ENCODE measurements at regions not wholly inside any gene's neighbourhood (a gene's known extent, or its start where the extent isn't known, plus 50 kb on each side); places are given as distances from the start of the nearest gene placed in this dataset.

GRCh38 chr5:99771296-99771695, 763.9 kb upstream of the FAM174A start:
- Histone ChIP-seq H4K20me1 (replicated peaks in 1 of 2; ENCODE audit: control insufficient read depth in 1 of 2, insufficient read depth in 2 of 2, low read length in 2 of 2) (no peaks in the 10 kb centered on the region), H3K14ac (ENCODE audit: insufficient read length) (no peak overlapping the region), H3K79me1 (ENCODE audit: low read depth, low read length) (no peaks in the 10 kb centered on the region), H3K4ac (replicated peaks; ENCODE audit: insufficient read length, low read depth, low read length) (no peak overlapping the region), H3K36me3 (ENCODE audit: control insufficient read depth in 2 of 4, insufficient read depth in 4 of 4, low read length in 3 of 4) (no peaks in the 10 kb centered on the region), H3K56ac (replicated peaks; ENCODE audit: insufficient read length, low read depth, low read length) (no peak overlapping the region), H2BK20ac (ENCODE audit: low read length) (no peak overlapping the region), H3K18ac (ENCODE audit: extremely low read depth, low read length) (no peak overlapping the region), H2BK120ac (replicated peaks; ENCODE audit: low read depth, low read length) (no peak overlapping the region), H2AFZ (ENCODE audit: low read length) (no peak overlapping the region), H3K9me3 (ENCODE audit: insufficient read depth in 2 of 2, low read depth in 1 of 2, low read length in 1 of 2) (no peaks in the 10 kb centered on the region), H4K5ac (ENCODE audit: insufficient read length, low read depth, low read length) (no peak overlapping the region), H3K23me2 (ENCODE audit: low read depth, low read length) (no peaks in the 10 kb centered on the region), H3K9ac (replicated peaks in 1 of 4; ENCODE audit: extremely low read depth in 1 of 4, low read depth in 3 of 4, low read length in 3 of 4) (no peak overlapping the region), H3K27me3 (replicated peaks in 1 of 4; ENCODE audit: control insufficient read depth in 3 of 4, extremely low read depth in 1 of 4, insufficient read depth in 3 of 4, low read length in 3 of 4) (peaks cover 0 to 1% (median 0%) of the 10 kb centered on the region in 4 experiments; a peak in 1 of 7 replicates), H3K4me2 (ENCODE audit: insufficient read depth in 1 of 2, low read depth in 2 of 2, low read length in 2 of 2) (no peak overlapping the region), H4K8ac (ENCODE audit: extremely low read depth, insufficient read depth, low read length) (no peak overlapping the region), H3K27ac (ENCODE audit: low read depth, low read length) (no peak overlapping the region), H3K79me2 (ENCODE audit: control insufficient read depth in 1 of 2, insufficient read depth in 2 of 2, low read length in 2 of 2) (no peaks in the 10 kb centered on the region), H3K23ac (ENCODE audit: insufficient read length) (no peak overlapping the region), H2AK5ac (ENCODE audit: low read depth, low read length) (no peak overlapping the region), H2BK12ac (ENCODE audit: low read depth, low read length) (no peak overlapping the region), H2BK5ac (ENCODE audit: low read depth, low read length) (no peak overlapping the region), H4K91ac (replicated peaks; ENCODE audit: insufficient read length, low read length) (no peak overlapping the region), H2BK15ac (ENCODE audit: low read length) (no peak overlapping the region), H3K4me1 (replicated peaks in 1 of 4; ENCODE audit: control insufficient read depth in 3 of 4, insufficient read depth in 4 of 4, low read length in 3 of 4) (no peaks in the 10 kb centered on the region), H3K4me3 (ENCODE audit: extremely low read depth in 1 of 4, insufficient read depth in 2 of 4, low read depth in 3 of 4, low read length in 4 of 4) (no peak overlapping the region)
- no peak for FAIRE-seq
- WGBS, 2 experiments (ENCODE audit: extremely low coverage in 1 of 2, insufficient coverage in 1 of 2, insufficient read length in 1 of 2, insufficient replicate concordance in 2 of 2, low coverage in 1 of 2, low lambda C conversion rate in 2 of 2, missing lambda C conversion rate in 1 of 2) = 100% methylated on average over 1 of the region's 1 CpG; no CpG with 5 or more reads in 1 of the 2 experiments
- CTCF ChIA-PET (ENCODE audit: partially characterized antibody) = no interaction called here
- POLR2A ChIA-PET (ENCODE audit: partially characterized antibody) = no interaction called here
- no peak for DNase-seq (ENCODE audit: low read depth in 1 of 2, low spot score in 2 of 2)
- TF ChIP-seq CBX5 (IDR thresholded peaks at IDR 0.05; ENCODE audit: low read depth, low read length) (no peak), EZH2 (IDR thresholded peaks at IDR 0.05; ENCODE audit: low read depth, low read length, severe bottlenecking) (no peak), SIN3A (conservative IDR thresholded peaks at IDR 0.05 in 1 of 2, IDR thresholded peaks at IDR 0.05 in 1 of 2; ENCODE audit: low read depth in 1 of 2, low read length in 2 of 2) (no peak), ZNF274 (IDR thresholded peaks at IDR 0.05; ENCODE audit: borderline replicate concordance, extremely low read depth, low read length) (no peak), SP4 (IDR thresholded peaks at IDR 0.05; ENCODE audit: low read length) (no peak), HDAC2 (IDR thresholded peaks at IDR 0.05; ENCODE audit: borderline replicate concordance in 1 of 2, low read depth in 2 of 2, low read length in 2 of 2) (no peak), POLR2AphosphoS5 (IDR thresholded peaks at IDR 0.05; ENCODE audit: low read depth, low read length) (no peak), SIX5 (IDR thresholded peaks at IDR 0.05; ENCODE audit: low read depth, low read length) (no peak), CREB1 (IDR thresholded peaks at IDR 0.05) (no peak), TAF7 (optimal IDR thresholded peaks at IDR 0.05; ENCODE audit: borderline replicate concordance, low read depth, low read length) (no peak), SP1 (IDR thresholded peaks at IDR 0.05; ENCODE audit: low read depth, low read length) (no peak), BRCA1 (IDR thresholded peaks at IDR 0.05; ENCODE audit: low read depth, low read length) (no peak)
- TF ChIP-seq, protein P1, sequence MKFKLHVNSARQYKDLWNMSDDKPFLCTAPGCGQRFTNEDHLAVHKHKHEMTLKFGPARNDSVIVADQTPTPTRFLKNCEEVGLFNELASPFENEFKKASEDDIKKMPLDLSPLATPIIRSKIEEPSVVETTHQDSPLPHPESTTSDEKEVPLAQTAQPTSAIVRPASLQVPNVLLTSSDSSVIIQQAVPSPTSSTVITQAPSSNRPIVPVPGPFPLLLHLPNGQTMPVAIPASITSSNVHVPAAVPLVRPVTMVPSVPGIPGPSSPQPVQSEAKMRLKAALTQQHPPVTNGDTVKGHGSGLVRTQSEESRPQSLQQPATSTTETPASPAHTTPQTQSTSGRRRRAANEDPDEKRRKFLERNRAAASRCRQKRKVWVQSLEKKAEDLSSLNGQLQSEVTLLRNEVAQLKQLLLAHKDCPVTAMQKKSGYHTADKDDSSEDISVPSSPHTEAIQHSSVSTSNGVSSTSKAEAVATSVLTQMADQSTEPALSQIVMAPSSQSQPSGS (IDR thresholded peaks at IDR 0.05; ENCODE audit: low read length) = no peak
- TF ChIP-seq, protein P2, sequence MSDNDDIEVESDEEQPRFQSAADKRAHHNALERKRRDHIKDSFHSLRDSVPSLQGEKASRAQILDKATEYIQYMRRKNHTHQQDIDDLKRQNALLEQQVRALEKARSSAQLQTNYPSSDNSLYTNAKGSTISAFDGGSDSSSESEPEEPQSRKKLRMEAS (IDR thresholded peaks at IDR 0.05) = no peak

Measured in H1 (cell line).